Fibroblast of gingiva (primary cell): ENCODE measurements at regions not wholly inside any gene's neighbourhood (a gene's known extent, or its start where the extent isn't known, plus 50 kb on each side); places are given as distances from the start of the nearest gene placed in this dataset.

Source experiments
- DNase-seq: peaks from one replicate; pipeline ENCODE4 v3.0.0-alpha.2; 2011; ENCODE audit warnings: low read depth

GRCh38 chr9:20042128-20042711 lies 253.4 kb upstream of the SLC24A2 start:
- no peak for DNase-seq

GRCh38 chr9:20041697-20042081 lies 252.9 kb upstream of the SLC24A2 start:
- DNase-seq = no peak

GRCh38 chr9:20040991-20041696 lies 252.3 kb upstream of the SLC24A2 start:
- DNase-seq = peak; percentile 30

- no peak for DNase-seq
These were observed 248.9 kb upstream of the SLC24A2 start for GRCh38 chr9:20037699-20038098.

- DNase-seq = no peak
These were observed 244.7 kb upstream of the SLC24A2 start for GRCh38 chr9:20033511-20033910.

- DNase-seq = no peak
These were observed 243.7 kb upstream of the SLC24A2 start for GRCh38 chr9:20032413-20033006.

- no peak for DNase-seq
These were observed 243.0 kb upstream of the SLC24A2 start for GRCh38 chr9:20031836-20032235.

GRCh38 chr9:20030671-20031070 lies 241.8 kb upstream of the SLC24A2 start:
- DNase-seq = no peak

GRCh38 chr9:20030221-20030620 lies 241.4 kb upstream of the SLC24A2 start:
- DNase-seq = no peak

GRCh38 chr9:20028849-20029231 lies 240.0 kb upstream of the SLC24A2 start:
- no peak for DNase-seq

- DNase-seq = no peak
These were observed 239.5 kb upstream of the SLC24A2 start for GRCh38 chr9:20028192-20028848.

- peak; percentile 23 for DNase-seq
These were observed 235.2 kb upstream of the SLC24A2 start for GRCh38 chr9:20023961-20024571.

GRCh38 chr9:20023210-20023905 lies 234.5 kb upstream of the SLC24A2 start:
- no peak for DNase-seq

- peak; percentile 14 for DNase-seq
These were observed 233.6 kb upstream of the SLC24A2 start for GRCh38 chr9:20022410-20022809.

- no peak for DNase-seq
These were observed 227.8 kb upstream of the SLC24A2 start for GRCh38 chr9:20016611-20017010.

- no peak for DNase-seq
These were observed 226.6 kb upstream of the SLC24A2 start for GRCh38 chr9:20015427-20015931.

- DNase-seq = no peak
These were observed 225.3 kb upstream of the SLC24A2 start for GRCh38 chr9:20014168-20014567.

GRCh38 chr9:20012232-20012631 lies 223.4 kb upstream of the SLC24A2 start:
- no peak for DNase-seq

- DNase-seq = no peak
These were observed 220.8 kb upstream of the SLC24A2 start for GRCh38 chr9:20009606-20010005.

- DNase-seq = no peak
These were observed 213.2 kb upstream of the SLC24A2 start for GRCh38 chr9:20002011-20002410.

- no peak for DNase-seq
These were observed 212.2 kb upstream of the SLC24A2 start for GRCh38 chr9:20001058-20001457.
